ENCODE measurements at regions not wholly inside any gene's neighbourhood (a gene's known extent, or its start where the extent isn't known, plus 50 kb on each side); places are given as distances from the start of the nearest gene placed in this dataset.

GRCh38 chr14:37894463-37894862 is 299.0 kb downstream of the TTC6 start:
- TF ChIP-seq CTCF (IDR thresholded peaks at IDR 0.05 in 4 of 5, conservative IDR thresholded peaks at IDR 0.05 in 1 of 5) (no peak), POLR2A (IDR thresholded peaks at IDR 0.05) (no peak)
